ENCODE measurements at regions not wholly inside any gene's neighbourhood (a gene's known extent, or its start where the extent isn't known, plus 50 kb on each side); places are given as distances from the start of the nearest gene placed in this dataset.
"Not testable (repeated sequence)": the region's sequence is repeated elsewhere in the genome, so short reads cannot be mapped to it uniquely, and the experiment has no call there.

DNA sequence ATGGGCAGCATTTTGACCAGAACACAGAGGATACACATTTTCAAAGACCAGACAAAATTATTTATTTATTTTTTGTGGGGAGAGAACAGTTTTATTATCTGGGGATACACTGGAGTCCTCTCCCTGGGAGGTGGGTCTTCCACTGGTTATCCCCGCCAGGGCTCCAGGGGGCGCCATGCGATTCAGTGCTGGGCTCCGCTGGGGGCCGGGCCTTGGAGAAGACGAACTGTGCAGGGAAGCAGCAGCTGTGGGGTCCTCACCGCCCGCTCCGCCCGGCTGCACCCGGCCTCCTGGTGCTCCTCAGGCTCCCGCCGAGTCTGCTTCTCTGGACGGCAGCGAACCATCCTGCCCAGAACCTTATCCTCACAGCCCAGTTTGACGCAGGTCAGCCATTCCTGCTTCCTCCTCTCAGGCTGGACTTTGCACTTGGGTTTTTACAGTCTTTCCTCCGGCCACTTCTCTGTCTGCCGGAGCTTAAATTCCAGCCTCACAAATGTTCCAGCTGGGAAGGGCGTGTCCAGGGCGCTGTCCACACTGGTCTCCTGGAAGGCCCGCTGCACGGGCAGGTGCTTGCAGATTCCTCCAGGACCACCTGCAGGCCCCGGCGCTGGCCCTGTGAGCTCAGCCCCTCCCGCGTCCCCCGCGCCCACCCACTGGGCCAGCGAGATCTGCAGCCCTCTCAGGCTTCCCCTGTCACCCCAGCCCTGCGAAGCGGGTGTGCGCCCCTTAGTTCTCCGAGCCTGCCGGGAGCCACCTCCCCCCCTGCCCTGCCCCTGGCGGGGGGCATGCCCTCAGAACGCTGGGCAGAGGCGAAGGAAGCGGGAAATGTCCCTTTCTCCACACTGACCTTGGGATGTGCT, 1830.0 kb upstream of the DEFB115 start:
- no peak for DNase-seq (ENCODE audit: low read depth in 3 of 3)

DNA sequence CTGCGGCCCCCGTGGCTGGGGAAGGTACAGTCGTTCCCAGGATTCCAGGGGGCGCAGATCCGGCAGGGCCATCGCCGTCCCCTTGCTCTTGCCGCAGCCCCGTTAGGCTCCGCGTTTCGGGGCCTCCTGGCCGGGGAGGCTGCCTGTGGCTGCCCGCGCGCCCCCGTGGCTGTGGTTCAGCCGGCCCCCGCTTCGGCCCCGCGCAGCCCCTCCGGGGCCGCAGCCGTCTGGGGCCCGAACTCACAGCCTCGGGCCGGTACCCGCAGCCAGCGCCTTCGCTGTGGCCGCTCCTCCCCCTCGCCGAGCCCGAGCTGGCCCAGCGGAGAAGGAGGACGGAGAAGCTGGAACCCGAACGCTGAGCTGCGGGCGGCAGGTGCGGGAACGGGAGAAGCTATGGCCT, 1826.9 kb upstream of the DEFB115 start:
- no peak for DNase-seq (ENCODE audit: low read depth in 3 of 3)

DNA sequence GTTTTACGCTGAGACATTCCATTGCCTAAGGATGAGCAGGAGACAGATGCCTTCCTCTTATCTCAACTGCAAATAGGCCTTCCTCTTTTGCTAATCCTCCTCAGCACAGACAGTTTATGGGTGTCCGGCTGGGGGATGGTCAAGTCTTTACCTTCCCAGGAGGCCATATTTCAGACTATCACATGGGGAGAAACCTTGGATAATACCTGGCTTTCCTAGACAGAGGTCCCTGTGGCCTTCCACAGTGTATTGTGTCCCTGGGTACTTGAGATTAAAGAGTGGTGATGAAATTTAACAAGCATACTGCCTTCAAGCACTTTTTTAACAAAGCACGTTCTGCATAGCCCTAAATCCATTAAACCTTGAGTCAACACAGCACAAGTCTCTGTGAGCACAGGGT, 1816.7 kb upstream of the DEFB115 start:
- not testable (repeated sequence) for DNase-seq (ENCODE audit: low read depth in 3 of 3)

DNA sequence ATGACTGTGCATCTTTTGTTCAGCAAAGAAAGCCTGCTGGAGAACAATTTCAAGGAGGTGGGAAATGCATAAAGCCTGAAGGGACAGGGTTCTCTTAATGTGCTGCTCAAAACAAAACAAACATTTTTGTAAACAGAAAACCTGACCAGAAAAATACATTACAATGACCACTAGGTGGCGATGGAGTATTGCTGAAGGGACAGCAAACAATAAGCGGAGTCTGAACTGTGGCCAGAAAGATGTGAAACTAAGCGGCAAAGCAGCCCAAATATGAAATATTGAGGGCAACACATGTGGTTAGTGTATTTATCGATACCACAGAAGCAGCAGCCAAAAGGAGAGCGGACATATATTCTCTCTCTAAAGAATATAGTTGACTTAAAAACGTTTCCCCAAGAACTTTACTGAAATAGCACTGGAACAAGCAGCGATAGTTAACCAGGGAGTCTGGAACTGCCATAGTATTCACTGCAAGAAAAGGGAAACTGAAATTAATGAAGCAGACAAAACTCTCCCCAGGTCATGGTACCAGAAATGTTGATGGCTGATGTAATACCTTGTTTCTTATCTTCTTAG, 1814.2 kb upstream of the DEFB115 start:
- not testable (repeated sequence) for DNase-seq (ENCODE audit: low read depth in 3 of 3)

DNA sequence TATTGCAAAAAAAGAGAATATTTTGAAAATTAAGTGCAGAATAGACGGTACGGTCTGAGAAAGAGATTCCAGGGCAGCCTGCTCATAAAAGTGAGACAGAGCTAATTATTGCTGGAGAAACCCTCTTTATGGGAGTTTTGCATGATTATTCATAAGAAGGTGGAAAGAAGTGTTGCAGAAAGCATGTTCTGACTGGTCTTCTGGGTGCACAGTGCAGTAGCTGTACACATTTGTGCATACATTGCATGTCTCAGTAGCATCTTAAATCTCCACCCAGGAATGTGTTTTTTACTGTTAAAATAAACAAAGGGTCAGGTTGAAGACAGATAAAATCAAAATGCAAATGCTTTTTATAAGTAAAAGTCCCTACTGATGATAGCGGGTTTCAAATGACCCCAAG, 1813.6 kb upstream of the DEFB115 start:
- no peak for DNase-seq (ENCODE audit: low read depth in 3 of 3)

DNA sequence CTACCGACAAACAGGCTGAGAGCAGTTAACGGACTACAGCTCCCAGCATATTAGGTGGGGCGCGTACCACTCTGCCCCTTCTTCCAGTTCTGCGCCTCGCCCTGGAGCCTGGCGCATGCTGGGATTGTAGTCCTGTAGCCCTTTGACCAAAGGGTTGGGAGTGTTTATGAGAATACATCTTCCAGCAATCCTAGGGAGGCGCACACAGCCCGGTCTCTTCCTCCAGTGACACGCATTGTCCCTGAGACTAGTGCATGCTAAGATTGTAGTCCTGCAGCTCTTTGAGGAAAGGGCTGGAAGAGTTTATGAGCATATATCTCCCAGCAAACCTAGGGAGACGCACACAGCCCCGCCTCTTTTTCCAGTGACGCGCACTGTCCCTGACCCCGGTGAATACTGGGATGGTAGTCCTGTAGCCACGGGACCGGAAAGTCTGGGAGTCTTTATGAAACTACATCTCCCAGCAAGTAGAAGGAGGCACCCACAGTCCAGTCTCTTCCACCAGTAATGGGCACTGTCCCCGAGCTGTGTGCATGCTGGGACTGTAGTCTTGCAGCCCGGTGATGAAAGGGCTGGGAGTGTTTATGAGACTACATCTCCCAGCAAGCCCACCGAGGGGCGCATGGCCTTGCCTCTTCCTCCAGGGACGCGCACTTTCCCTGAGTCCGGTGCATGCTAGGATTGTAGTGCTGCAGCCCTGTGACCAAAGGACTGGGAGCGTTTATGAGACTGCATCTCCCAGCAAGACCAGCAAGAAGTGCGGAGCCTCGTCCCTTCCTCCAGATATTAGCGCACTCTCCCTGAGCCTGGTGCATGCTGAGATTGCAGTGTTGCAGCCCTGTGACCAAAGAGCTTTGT, 1812.2 kb upstream of the DEFB115 start:
- DNase-seq (ENCODE audit: low read depth in 3 of 3) = peak in 2 of 3 donors; percentile 5 to 38

DNA sequence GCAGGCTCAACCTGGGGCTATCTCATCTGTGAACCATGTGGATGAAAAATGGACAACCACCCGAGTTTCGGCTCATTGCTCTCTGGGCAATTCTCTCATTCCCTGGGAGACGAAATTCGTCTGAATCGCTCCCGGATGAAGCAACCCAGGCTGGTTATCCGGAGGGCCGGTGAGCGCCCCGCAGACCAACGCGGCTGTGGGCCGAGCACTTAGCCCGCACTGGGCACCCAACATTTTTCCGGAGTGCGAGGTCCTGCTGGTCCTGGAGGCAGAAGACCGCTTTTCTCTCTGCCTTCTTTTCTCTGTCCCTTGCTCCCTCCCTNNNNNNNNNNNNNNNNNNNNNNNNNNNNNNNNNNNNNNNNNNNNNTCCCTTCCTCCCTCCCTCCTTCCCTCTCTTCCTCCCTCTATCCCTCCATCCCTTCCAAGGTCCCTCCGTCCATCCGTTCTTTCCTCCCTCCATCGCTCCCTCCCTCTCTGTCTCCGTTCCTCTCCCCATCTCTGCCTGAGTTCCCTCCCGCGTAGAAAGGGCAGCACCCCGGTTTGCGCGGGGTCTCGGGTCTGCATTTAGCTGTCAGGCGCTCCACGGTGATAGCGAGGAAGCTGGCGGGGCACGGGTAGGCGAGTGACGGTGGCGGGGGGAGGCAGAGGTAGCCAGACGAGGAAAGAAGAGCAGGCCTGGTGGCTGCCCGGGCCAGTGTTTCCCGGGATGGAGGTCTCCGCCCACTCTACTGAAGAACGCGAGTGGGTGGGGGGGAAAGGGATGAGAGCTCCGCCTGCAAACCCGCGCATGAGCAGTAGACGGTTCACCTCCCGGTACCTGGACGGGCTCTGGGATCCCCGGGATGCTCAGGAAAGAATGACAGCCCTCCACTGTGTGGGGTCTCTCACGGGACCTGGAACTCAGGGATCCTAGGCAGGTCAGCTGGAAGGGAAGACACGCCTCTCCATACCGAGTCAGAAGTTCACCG, 1809.7 kb upstream of the DEFB115 start:
- not testable (repeated sequence) for DNase-seq (ENCODE audit: low read depth in 3 of 3)

DNA sequence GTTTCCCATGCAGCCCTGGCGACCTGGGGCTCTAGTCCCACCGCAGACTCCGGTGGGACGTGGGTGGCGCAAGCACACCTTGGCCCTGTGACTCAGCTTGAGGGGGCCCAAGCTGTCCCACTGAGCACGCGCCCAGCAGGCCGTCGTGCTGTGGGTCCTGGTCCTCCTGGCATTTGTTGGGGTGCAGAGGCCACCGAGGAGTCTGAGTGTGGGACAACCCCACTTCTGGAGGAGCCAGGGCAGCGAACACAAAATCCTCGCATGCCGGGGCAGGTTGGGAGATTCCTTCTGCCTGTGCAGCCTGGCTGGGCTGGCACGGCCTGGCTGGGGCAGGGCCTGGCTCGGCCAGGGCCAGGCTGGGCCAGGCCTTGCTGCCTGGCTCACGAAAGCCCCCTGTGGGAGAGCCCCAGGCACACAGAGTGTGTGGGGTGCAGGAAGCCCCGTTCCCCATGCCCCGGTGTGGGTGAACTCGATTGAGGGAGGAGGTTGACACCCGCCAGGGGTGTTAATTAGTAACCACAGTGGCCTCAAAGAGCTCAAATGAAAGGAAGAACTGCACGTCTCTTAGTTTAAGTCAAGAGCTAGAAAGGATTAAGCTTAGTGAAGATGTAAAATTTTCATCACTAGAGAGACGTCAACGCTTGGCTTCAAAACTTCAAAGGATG, 1808.5 kb upstream of the DEFB115 start:
- no peak for DNase-seq (ENCODE audit: low read depth in 3 of 3)

DNA sequence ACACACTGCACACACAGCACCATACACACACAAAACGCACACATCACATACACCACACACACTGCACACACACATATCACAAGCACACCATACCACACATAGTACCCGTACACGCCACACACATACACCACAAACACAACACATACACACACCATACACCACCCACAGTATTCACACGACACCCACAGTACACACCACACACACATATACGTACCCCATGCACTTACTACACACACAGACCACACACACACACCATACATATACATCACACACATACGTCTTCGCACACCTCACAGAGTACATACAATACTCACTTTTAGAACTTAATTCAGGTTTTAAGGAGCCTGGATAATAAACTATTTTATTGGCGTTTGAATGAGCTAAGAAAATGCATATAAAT, 1805.3 kb upstream of the DEFB115 start:
- DNase-seq (ENCODE audit: low read depth in 3 of 3) = no peak

DNA sequence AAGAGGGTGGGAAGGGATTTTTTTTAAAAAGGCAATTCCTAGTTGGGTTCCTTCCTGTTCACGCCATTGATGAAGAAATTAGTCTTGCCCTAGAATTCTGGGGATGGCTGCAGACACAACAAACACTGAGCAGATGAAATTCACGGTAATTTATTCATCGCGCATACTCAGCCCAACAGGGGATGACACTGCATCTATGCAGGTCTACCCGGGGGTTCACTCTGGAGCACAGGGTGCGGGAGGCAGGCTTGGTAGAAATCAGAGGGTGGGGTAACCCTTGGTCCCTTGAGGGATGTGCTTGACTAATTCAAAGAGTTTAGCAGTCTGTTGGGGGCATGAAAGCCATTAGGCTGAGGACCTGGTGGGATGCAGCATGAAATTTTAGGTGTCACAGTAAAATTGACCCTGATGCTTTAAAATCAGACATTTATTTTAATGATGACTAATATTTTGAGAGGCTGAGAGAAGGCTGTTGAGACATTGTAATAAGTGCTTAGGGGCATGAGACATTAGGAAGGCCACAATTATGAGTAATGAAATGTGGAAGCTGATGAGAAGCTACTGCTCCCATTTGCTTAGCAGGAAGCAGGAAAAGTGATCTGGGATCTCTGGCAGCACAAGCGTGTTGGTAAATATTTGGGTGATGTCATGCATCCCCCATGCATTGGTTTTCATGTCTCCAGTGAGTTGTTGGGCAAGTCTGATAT, 1800.3 kb upstream of the DEFB115 start:
- DNase-seq (ENCODE audit: low read depth in 3 of 3) = not testable (repeated sequence)

DNA sequence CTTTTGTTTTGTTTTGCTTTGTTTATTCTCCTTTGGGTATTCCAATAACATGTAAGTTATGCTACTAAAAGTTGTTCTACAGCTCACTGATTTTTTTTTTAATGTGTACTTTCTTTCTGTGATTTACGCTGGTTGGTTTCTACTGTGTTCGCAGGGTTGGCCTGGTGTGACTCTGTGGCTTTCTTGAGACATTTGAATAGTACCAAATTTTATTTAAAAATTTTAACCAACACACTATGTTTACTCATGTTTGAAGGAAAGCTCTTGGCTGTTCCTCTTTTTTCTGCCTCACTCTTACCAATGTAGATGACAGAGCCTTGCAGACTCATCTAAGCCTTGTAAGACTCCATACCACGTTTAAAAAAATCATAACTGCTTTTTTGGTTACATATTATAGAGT, 1784.9 kb upstream of the DEFB115 start:
- DNase-seq (ENCODE audit: low read depth in 3 of 3) = no peak

DNA sequence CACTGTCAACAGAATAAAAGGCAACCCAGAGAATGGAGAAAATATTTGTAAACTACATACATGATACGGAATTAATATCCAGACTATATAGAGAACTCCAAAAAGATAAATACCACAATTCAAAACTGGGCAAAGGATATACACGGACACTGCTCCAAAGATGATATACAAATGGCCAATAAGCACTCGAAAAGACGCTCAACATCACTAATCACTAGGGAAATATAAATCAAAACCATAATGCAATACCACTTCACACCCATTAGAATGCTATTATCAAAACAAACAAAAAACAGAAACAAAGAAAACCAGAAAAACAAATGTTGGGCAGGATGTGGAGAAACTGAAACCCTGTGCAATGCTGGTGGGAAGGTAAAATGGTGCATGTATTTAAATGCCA, 1764.6 kb upstream of the DEFB115 start:
- DNase-seq (ENCODE audit: low read depth in 3 of 3) = not testable (repeated sequence)

DNA sequence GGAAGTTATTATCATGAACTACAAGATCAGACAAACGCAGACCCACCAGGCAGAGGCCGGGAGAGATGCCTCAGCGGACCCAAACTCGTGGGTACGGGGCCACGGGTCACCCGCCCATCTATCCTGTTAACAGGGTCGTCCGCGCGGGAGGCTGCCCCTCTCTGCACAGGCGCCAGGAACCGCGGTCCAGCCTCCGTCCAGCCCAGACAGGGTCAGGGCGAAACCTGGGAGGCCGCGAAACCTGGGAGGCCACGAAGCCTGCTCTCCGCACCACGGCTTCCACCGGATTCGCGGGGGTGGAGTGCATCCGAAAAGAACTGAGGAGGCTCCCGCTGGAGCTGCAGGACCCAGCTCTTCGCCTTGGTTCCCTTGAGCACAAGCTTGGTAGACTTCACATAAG, 1760.7 kb upstream of the DEFB115 start:
- DNase-seq (ENCODE audit: low read depth in 3 of 3) = not testable (repeated sequence)

DNA sequence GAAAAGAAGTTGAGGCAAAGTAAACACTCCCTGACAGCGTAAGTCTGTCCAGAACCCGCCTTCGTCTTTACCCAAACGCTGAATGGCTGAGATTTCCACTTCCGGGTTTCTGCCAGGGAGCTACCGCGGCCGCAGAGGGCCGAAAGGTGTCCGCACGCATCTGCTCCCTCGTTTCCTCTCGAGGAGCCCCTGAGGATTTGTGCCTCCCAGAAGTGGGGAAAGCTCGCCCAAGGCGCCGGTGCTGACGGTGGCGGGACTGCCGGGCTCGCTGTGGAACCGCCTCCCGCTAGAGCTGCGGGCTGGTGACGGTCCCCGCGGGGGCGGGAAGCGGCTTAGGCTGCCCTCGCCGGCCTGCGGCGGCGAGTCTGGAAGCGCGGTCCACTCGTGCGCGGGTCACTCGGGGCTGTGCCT, 1760.2 kb upstream of the DEFB115 start:
- DNase-seq (ENCODE audit: low read depth in 3 of 3) = no peak

DNA sequence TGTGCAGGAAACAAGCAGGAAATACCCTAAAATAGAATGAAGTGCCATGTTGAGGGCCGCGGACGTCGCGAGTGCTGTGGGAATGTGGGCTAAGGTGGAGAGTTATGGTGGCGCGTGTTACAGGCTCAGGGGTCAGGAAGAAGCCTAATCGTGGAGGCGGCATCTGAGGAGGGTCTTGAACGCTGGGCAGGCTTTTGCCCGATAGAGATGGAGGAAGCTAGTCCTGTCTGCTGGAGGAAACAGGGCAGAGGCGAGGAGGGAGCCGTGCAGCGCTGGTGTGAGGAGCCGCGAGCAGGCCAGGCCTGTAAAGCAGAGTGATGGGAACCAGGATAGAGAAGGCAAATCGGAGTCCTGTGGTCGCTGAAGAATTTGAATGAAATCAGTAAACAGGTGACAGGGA, 1759.8 kb upstream of the DEFB115 start:
- not testable (repeated sequence) for DNase-seq (ENCODE audit: low read depth in 3 of 3)

DNA sequence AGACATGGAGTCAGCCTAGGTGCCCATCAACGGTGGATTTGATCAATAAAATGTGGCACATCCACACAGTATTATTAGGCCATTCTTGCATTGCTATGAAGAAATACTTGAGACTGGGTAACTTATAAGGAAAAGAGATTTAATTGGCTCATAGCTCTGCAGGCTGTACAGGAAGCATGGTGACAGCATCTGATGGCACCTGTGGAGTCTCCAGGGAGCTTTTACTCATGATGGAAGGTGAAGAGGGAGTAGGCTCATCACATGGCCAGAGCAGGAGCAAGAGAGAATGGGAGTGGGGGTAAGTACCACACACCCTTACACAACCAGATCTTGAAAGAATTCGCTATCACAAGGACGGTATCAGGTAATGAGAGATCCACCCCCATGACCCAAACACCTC, 1756.7 kb upstream of the DEFB115 start:
- not testable (repeated sequence) for DNase-seq (ENCODE audit: low read depth in 3 of 3)

DNA sequence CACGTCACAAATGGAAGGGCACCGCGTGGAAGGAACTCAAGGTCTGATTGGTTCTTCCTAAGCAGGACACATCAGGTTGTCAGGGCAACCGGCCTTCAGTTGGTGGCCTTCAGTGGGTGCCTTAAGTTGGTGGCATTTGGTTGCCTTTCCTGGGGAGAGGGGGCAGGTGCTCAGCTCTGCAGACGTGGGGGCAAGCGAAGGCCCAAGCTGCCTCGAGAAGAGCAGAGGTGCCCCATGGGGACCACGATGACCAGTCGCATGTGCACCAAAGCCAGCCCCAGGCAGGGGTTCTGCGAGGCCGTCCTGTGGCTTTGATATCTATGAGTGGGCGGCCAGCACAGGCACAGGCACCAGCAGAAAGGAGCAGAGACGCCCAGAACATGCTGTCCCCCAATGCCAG, 1742.8 kb upstream of the DEFB115 start:
- not testable (repeated sequence) for DNase-seq (ENCODE audit: low read depth in 3 of 3)

DNA sequence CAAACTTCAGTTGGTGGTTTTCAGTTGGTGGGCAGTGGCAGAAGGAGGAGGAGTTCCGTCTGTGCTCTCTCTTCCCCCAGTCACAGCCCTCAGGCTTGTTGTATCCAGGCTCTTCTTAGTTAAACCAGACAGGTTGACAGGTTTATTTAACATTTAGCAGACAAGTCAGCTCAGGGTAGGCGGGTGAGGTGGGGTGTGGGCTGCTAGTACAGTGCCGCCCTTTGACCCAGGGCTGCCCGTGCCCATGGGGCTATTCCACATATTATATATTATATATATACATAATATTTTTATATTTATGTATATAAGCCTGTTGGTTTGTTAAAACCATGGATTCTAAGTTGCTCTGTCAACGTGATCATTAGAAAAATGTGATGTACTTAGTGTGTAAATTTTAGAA, 1740.6 kb upstream of the DEFB115 start:
- not testable (repeated sequence) for DNase-seq (ENCODE audit: low read depth in 3 of 3)

DNA sequence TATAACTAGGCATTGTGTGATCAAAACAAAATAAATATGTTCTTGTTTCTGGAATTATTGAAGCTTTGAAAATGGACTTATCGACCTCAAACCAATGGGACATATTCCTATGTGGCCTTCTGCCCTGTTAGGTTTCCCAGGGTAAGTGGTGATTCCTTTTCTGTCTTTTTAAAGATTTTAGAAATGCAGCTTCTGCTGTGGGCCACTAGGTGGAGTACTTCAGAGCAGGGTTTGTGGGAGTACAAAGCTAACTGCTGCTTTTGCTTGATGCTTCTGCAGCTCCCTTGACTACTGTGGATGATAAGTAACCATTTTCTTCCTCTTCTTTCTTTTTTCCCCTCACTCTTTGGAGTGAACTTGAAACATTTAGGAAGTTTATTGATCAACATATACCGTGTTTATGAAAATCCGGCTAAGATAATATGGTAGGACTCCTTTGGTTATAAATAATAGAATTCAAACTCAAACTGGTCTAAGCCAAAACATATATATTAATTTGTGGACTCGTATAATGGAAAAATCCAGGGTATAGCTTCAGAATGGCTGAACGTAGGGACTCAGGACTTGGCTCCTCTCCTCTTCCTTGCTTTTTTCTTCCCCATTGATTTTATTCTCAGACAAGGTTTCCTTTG, 1737.7 kb upstream of the DEFB115 start:
- not testable (repeated sequence) for DNase-seq (ENCODE audit: low read depth in 3 of 3)

Measured in stimulated activated CD4-positive, alpha-beta T cell treated with anti-CD3 and anti-CD28 coated beads, TNF-alpha, amount 100 ng/mL, for 48 hours (primary cell).